ENCODE measurements at regions not wholly inside any gene's neighbourhood (a gene's known extent, or its start where the extent isn't known, plus 50 kb on each side); places are given as distances from the start of the nearest gene placed in this dataset.

DNA sequence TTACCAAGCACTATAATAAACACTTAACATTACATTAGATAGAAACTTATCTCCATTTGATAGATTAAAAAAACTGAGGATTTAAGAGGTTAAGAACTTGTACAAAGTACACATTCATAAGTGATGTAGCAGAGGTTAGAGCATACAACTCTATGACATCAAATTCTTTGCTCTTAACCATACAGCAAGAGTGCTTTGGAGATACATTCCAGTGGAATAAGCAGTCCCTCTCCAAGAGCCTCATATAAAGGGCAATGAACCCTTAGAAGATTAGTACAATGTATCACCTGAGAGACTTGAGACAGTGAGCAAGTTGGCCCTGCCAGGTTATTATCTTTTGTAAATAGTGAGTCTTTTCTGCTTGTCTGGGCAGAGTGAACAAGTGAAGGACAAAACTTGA lies 600.4 kb upstream of the CT83 start:
- H3K27me3 ChIP-seq (ENCODE audit: control insufficient read depth, insufficient read depth, low read length), result no peaks in the 10 kb centered on the region
- no peaks in the 10 kb centered on the region for H3K4me1 ChIP-seq (ENCODE audit: control insufficient read depth, insufficient read depth, low read length)
- DNase-seq (ENCODE audit: low read depth, low spot score), result no peak
- no peaks in the 10 kb centered on the region for H3K36me3 ChIP-seq (ENCODE audit: control insufficient read depth, insufficient read depth, low read length)
- H3K4me3 ChIP-seq (ENCODE audit: low read length), result no peak overlapping the region
- no peaks in the 10 kb centered on the region for H3K9me3 ChIP-seq (ENCODE audit: control insufficient read depth, insufficient read depth, low read length)
- H3K27ac ChIP-seq (ENCODE audit: low read length), result no peak overlapping the region

DNA sequence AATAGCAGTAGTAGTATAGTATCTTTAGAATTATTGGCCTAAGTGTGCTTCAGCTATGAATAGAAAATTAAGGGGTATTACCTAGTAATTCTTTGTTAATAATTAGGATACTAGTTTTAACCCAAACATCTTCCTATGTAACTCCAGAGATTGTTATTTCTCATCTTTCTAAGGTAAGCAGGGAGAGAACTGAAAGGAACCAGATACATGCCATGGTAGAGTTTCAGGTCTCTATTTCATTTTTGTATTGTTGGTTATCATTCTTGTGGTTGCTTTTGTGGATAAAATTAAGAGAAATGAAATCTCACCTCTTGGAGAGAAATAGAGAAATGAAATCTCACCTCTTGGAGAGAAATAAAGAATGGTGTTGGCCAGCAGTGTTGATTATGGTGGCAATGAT lies 597.1 kb upstream of the CT83 start:
- H3K9me3 ChIP-seq (ENCODE audit: control insufficient read depth, insufficient read depth, low read length), result no peaks in the 10 kb centered on the region
- no peak overlapping the region for H3K4me3 ChIP-seq (ENCODE audit: low read length)
- no peaks in the 10 kb centered on the region for H3K27me3 ChIP-seq (ENCODE audit: control insufficient read depth, insufficient read depth, low read length)
- no peak for DNase-seq (ENCODE audit: low read depth, low spot score)
- no peaks in the 10 kb centered on the region for H3K4me1 ChIP-seq (ENCODE audit: control insufficient read depth, insufficient read depth, low read length)
- no peaks in the 10 kb centered on the region for H3K36me3 ChIP-seq (ENCODE audit: control insufficient read depth, insufficient read depth, low read length)
- H3K27ac ChIP-seq (ENCODE audit: low read length), result no peak overlapping the region

DNA sequence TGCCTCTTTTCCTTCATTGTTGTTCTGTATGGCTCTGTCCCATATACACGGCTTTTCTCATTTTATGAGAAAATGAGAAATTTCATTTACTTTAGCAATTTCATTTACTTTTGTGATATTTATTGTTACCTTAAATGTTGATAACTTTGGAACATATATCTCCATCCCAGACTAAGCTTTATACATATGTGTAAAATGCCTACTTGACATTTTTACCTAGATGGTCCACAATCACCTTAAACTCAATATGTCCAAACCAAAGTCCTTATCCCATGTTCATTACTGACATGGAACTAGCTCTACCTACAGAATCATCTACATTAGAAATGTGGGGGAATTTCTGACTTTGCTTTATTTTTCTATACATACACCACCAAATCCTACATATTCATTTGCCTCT lies 590.5 kb upstream of the CT83 start:
- Histone ChIP-seq H3K9me3 (ENCODE audit: control insufficient read depth, insufficient read depth, low read length) (no peaks in the 10 kb centered on the region), H3K4me1 (ENCODE audit: control insufficient read depth, insufficient read depth, low read length) (no peaks in the 10 kb centered on the region), H3K27me3 (ENCODE audit: control insufficient read depth, insufficient read depth, low read length) (no peaks in the 10 kb centered on the region), H3K27ac (ENCODE audit: low read length) (no peak overlapping the region), H3K36me3 (ENCODE audit: control insufficient read depth, insufficient read depth, low read length) (no peaks in the 10 kb centered on the region), H3K4me3 (ENCODE audit: low read length) (no peak overlapping the region)
- no CpG with 5 or more reads among the region's 1 CpG for WGBS (ENCODE audit: insufficient coverage, insufficient read length)
- DNase-seq (ENCODE audit: low read depth, low spot score), result no peak

DNA sequence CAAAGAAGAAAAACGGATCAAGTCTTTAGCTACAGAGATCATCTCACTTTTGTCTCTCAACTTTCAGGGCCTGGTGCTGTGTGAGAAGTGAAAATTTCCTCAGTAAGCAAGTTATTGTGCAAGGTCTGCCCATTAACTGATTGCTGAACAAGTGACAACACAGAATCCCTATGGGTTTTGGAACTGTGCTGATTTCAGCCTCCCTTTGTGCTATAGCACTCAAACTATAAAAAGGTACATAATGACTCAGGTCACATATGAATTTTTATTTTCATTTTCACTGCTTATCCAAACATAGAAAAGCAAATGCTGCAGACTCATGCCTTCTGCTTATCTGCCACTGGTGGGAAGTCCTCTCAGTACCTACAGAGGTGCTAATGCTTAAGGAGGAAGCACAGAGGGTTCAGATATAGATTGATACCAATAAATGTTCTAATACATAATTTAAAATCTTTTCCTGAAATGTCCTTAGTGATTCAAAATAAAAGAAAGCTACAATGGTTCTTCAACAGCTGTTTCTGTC lies 576.2 kb upstream of the CT83 start:
- DNase-seq (ENCODE audit: low read depth, low spot score), result no peak
- H3K27ac ChIP-seq (ENCODE audit: low read length), result no peak overlapping the region

DNA sequence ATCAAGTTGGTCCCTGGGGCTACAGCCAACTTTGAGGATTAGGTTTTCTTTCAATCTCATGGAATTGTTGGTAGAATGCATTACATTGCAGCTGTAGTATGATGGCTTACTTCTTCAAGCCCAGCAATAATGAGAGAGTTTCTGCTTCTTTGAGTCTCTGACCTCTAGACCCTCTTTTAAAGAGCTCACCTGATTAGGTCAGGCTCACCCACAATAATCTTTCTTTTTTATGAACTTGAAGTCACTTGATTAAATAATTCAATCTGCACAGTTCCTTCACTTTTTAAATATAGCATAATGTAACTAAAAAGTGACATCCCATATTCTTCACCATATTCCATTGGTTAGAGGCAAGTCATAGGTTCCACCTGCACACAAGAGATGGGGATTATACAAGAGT lies 547.5 kb upstream of the CT83 start:
- H3K36me3 ChIP-seq (ENCODE audit: control insufficient read depth, insufficient read depth, low read length), result no peaks in the 10 kb centered on the region
- no peak overlapping the region for H3K27ac ChIP-seq (ENCODE audit: low read length)
- no peak overlapping the region for H3K4me3 ChIP-seq (ENCODE audit: low read length)
- no peaks in the 10 kb centered on the region for H3K4me1 ChIP-seq (ENCODE audit: control insufficient read depth, insufficient read depth, low read length)
- DNase-seq (ENCODE audit: low read depth, low spot score), result no peak
- no peaks in the 10 kb centered on the region for H3K27me3 ChIP-seq (ENCODE audit: control insufficient read depth, insufficient read depth, low read length)
- H3K9me3 ChIP-seq (ENCODE audit: control insufficient read depth, insufficient read depth, low read length), result no peaks in the 10 kb centered on the region

More for the DNA sequence above, 576.2 kb upstream of the CT83 start:
- Histone ChIP-seq H3K4me1 (ENCODE audit: control insufficient read depth, insufficient read depth, low read length) (no peaks in the 10 kb centered on the region), H3K27me3 (ENCODE audit: control insufficient read depth, insufficient read depth, low read length) (no peaks in the 10 kb centered on the region), H3K9me3 (ENCODE audit: control insufficient read depth, insufficient read depth, low read length) (no peaks in the 10 kb centered on the region), H3K36me3 (ENCODE audit: control insufficient read depth, insufficient read depth, low read length) (no peaks in the 10 kb centered on the region), H3K4me3 (ENCODE audit: low read length) (no peak overlapping the region)
- WGBS (ENCODE audit: insufficient coverage, insufficient read length), result no CpG with 5 or more reads among the region's 1 CpG

DNA sequence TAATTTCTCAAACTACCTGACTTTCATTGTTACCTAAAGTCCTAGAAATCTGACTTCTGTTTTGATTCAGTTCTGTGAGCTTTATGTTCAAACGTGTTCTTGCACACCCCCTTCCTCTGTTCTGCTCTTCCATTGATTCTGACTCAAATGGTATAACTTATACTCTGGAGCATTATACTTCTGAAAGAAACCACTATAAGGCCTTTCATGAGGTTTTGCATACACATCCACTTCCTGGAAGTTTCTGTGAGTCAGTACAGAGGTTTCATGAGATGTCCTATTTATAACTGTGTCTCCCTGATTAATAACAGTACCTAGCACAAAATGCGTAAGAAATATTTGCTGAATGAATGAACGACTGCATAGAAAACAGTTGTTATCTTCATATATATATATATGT lies 540.2 kb upstream of the CT83 start:
- DNase-seq (ENCODE audit: low read depth, low spot score), result no peak
- no CpG with 5 or more reads among the region's 3 CpGs for WGBS (ENCODE audit: insufficient coverage, insufficient read length)
- no peaks in the 10 kb centered on the region for H3K4me1 ChIP-seq (ENCODE audit: control insufficient read depth, insufficient read depth, low read length)
- H3K9me3 ChIP-seq (ENCODE audit: control insufficient read depth, insufficient read depth, low read length), result no peaks in the 10 kb centered on the region
- no peak overlapping the region for H3K27ac ChIP-seq (ENCODE audit: low read length)
- H3K27me3 ChIP-seq (ENCODE audit: control insufficient read depth, insufficient read depth, low read length), result no peaks in the 10 kb centered on the region
- no peak overlapping the region for H3K4me3 ChIP-seq (ENCODE audit: low read length)
- H3K36me3 ChIP-seq (ENCODE audit: control insufficient read depth, insufficient read depth, low read length), result no peaks in the 10 kb centered on the region

DNA sequence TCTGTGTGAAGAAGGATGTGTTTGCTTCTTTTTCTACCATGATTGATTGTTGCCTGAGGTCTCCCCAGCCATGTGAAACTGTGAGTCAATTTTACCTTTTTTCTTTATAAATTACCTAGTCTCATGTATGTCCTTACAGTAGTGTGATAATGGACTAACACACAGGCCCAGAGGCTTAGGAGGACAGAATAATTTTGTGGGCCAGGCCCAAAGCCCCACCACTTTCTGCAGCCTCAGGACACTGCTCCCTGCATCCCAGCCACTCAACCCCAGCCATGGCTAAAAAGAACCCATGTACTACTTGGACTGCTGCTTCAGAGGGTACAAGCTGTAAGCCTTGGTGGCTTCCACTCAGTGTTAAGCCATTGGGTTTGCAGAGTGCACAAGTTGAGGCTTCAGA lies 512.7 kb upstream of the CT83 start:
- Histone ChIP-seq H3K27me3 (ENCODE audit: control insufficient read depth, insufficient read depth, low read length) (no peaks in the 10 kb centered on the region), H3K4me1 (ENCODE audit: control insufficient read depth, insufficient read depth, low read length) (no peaks in the 10 kb centered on the region), H3K36me3 (ENCODE audit: control insufficient read depth, insufficient read depth, low read length) (no peaks in the 10 kb centered on the region), H3K9me3 (ENCODE audit: control insufficient read depth, insufficient read depth, low read length) (peaks cover 2% of the 10 kb centered on the region; the same call in 1 of the 2 replicates), H3K27ac (ENCODE audit: low read length) (no peak overlapping the region), H3K4me3 (ENCODE audit: low read length) (no peak overlapping the region)
- no peak for DNase-seq (ENCODE audit: low read depth, low spot score)

DNA sequence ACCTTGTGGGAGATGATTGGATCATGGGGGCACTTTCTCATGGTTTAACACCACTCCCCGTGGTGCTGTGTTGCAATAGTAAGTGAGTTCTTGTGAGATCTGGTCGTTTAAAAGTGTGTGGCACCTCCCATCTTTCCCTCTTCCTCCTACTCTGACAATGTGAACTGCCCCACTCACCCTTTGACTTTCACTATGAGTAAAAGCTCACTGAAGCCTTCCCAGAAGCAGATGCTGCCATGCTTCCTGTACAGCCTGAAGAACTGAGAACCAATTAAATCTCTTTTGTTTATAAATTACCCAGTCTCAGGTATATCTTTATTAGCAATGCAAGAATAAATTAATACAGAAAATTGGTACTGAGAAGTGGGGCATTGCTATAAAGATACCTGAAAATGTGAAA lies 509.6 kb upstream of the CT83 start:
- DNase-seq (ENCODE audit: low read depth, low spot score), result no peak
- H3K27ac ChIP-seq (ENCODE audit: low read length), result no peak overlapping the region
- H3K36me3 ChIP-seq (ENCODE audit: control insufficient read depth, insufficient read depth, low read length), result no peaks in the 10 kb centered on the region
- peaks cover 2% of the 10 kb centered on the region; the same call in 1 of the 2 replicates for H3K9me3 ChIP-seq (ENCODE audit: control insufficient read depth, insufficient read depth, low read length)
- H3K4me1 ChIP-seq (ENCODE audit: control insufficient read depth, insufficient read depth, low read length), result no peaks in the 10 kb centered on the region
- H3K4me3 ChIP-seq (ENCODE audit: low read length), result no peak overlapping the region
- no peaks in the 10 kb centered on the region for H3K27me3 ChIP-seq (ENCODE audit: control insufficient read depth, insufficient read depth, low read length)
- no CpG with 5 or more reads among the region's 2 CpGs for WGBS (ENCODE audit: insufficient coverage, insufficient read length)

DNA sequence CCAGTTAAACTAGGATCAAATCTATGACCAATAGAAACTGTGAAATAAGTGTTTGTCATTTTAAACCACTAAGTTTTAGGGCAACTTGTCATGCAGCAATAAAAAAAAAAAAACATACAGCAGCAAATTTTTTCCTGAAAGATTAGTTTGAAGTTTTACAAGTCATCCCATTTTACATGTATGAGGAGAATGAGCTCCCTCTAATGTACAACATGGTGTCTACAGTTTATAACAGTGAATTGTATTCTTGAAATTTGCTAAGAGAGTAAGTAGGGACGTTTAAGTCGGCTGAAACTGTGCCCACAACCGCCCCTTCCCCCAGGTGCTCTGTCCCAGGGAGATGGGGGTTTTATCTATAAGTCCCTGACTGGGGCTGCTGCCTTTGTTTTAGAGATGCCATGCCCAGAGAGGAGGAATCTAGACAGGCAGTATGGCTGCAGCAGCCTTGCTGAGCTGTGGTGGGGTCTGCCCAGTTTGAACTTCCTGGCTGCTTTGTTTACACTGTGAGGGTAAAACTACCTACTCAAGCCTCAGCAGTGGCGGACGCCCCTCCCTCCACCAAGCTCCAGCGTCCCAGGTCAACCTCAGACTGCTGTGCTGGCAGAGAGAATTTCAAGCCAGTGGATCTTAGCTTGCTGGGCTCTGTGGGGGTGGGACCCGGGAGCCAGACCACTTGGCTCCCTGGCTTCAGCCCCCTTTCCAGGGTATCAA lies 499.3 kb upstream of the CT83 start:
- no CpG with 5 or more reads among the region's 7 CpGs for WGBS (ENCODE audit: insufficient coverage, insufficient read length)
- Histone ChIP-seq H3K36me3 (ENCODE audit: control insufficient read depth, insufficient read depth, low read length) (no peaks in the 10 kb centered on the region), H3K9me3 (ENCODE audit: control insufficient read depth, insufficient read depth, low read length) (no peaks in the 10 kb centered on the region), H3K27ac (ENCODE audit: low read length) (no peak overlapping the region), H3K27me3 (ENCODE audit: control insufficient read depth, insufficient read depth, low read length) (no peaks in the 10 kb centered on the region), H3K4me1 (ENCODE audit: control insufficient read depth, insufficient read depth, low read length) (no peaks in the 10 kb centered on the region), H3K4me3 (ENCODE audit: low read length) (no peak overlapping the region)
- no peak for DNase-seq (ENCODE audit: low read depth, low spot score)

DNA sequence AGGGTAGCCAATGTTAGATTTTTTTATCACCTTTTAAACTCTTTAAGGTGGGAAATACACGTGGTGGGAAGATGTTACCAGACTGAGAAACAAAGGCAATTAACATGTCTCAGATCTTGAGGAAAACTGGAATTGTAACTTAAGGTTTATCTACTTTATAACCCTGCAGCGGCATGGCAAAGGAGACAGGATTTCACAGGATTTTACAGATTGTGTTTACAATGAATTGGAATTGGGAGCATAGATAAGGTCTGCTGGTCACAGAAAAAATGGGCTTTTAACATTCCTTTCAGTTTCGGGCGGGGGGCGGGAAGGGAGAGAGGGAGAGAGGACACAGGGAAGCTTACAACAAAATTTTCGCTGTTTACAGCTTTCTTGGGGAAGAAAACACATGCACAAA lies 467.5 kb upstream of the CT83 start:
- Histone ChIP-seq H3K4me1 (ENCODE audit: control insufficient read depth, insufficient read depth, low read length) (no peaks in the 10 kb centered on the region), H3K36me3 (ENCODE audit: control insufficient read depth, insufficient read depth, low read length) (no peaks in the 10 kb centered on the region), H3K27me3 (ENCODE audit: control insufficient read depth, insufficient read depth, low read length) (no peaks in the 10 kb centered on the region), H3K9me3 (ENCODE audit: control insufficient read depth, insufficient read depth, low read length) (no peaks in the 10 kb centered on the region), H3K27ac (ENCODE audit: low read length) (no peak overlapping the region), H3K4me3 (ENCODE audit: low read length) (no peak overlapping the region)
- no peak for DNase-seq (ENCODE audit: low read depth, low spot score)
- no CpG with 5 or more reads among the region's 6 CpGs for WGBS (ENCODE audit: insufficient coverage, insufficient read length)

DNA sequence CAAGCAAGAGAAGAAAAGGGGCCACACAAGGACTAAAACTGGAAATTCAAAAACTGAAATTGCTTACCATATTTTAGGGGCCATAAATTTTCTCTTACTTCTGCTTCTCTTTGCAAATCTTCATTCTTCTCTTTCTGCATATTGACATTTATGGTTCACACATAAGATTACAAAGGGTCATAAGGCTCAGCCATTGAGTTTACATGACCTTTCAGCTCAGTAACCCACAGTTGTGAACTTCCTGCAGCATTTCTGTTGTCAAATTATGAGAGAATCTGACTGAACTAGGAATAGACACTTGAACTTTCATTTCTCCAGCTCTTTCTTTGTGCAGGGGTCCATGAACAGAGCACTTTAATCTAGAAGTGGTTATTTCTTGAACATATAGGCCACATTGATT lies 434.8 kb upstream of the CT83 start:
- Histone ChIP-seq H3K4me1 (ENCODE audit: control insufficient read depth, insufficient read depth, low read length) (no peaks in the 10 kb centered on the region), H3K4me3 (ENCODE audit: low read length) (no peak overlapping the region), H3K27me3 (ENCODE audit: control insufficient read depth, insufficient read depth, low read length) (no peaks in the 10 kb centered on the region), H3K9me3 (ENCODE audit: control insufficient read depth, insufficient read depth, low read length) (no peaks in the 10 kb centered on the region), H3K36me3 (ENCODE audit: control insufficient read depth, insufficient read depth, low read length) (no peaks in the 10 kb centered on the region), H3K27ac (ENCODE audit: low read length) (no peak overlapping the region)
- no peak for DNase-seq (ENCODE audit: low read depth, low spot score)

Measured in iPS DF 6.9 (cell line).